Cardiac fibroblast (primary cell): ENCODE measurements at regions not wholly inside any gene's neighbourhood (a gene's known extent, or its start where the extent isn't known, plus 50 kb on each side); places are given as distances from the start of the nearest gene placed in this dataset.

Experiments used
- DNase-seq, 2 donors: peaks; one replicate each; pipeline versions ENCODE4 v3.0.0 to v3.0.0-alpha.2; 2010; ENCODE audit warnings: low read depth in 2 of 2
- H3K4me3 ChIP-seq, 2 donors: replicated peaks in 1 of 2; 1 replicate in 1 of 2; 2 replicates in 1 of 2; pipeline ENCODE4 v1.5.1; 2011; ENCODE audit warnings: low read depth in 2 of 2, low read length in 2 of 2, mild to moderate bottlenecking in 2 of 2, moderate library complexity in 1 of 2
- TF ChIP-seq, protein P1 (sequence below): IDR thresholded peaks from one replicate; pipeline ENCODE4 v1.5.1; 2011; ENCODE audit warnings: low read depth, mild to moderate bottlenecking, low read length, inconsistent platforms

- H3K4me3 ChIP-seq = no peak overlapping the region
- TF ChIP-seq, protein P1, sequence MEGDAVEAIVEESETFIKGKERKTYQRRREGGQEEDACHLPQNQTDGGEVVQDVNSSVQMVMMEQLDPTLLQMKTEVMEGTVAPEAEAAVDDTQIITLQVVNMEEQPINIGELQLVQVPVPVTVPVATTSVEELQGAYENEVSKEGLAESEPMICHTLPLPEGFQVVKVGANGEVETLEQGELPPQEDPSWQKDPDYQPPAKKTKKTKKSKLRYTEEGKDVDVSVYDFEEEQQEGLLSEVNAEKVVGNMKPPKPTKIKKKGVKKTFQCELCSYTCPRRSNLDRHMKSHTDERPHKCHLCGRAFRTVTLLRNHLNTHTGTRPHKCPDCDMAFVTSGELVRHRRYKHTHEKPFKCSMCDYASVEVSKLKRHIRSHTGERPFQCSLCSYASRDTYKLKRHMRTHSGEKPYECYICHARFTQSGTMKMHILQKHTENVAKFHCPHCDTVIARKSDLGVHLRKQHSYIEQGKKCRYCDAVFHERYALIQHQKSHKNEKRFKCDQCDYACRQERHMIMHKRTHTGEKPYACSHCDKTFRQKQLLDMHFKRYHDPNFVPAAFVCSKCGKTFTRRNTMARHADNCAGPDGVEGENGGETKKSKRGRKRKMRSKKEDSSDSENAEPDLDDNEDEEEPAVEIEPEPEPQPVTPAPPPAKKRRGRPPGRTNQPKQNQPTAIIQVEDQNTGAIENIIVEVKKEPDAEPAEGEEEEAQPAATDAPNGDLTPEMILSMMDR = no peak
- DNase-seq = peak; percentile 44 to 62
These were observed 768.2 kb upstream of the ACVR2A start for GRCh38 chr2:147076634-147077033.

DNA sequence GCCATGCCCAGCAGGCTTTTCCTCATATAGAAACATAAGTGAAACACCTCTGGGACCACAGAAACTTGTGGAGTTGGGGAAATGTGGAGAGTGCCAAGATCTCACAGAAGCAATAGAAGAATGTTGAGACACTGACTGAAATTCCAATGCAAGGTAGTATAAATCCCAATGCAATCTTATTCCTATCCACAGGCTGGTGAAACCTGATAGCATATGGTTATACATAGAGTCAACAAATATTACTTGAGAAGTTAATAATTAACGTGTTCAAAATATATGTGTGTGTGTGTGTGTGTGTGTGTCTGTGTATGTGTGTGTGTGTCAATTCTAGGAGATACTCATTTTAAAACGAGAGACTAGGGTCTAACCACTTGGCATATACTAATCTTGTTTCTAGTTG is 776.8 kb upstream of the ACVR2A start:
- H3K4me3 ChIP-seq = no peak overlapping the region
- TF ChIP-seq, protein P1 = no peak
- DNase-seq = no peak

GRCh38 chr2:147067136-147067535 is 777.7 kb upstream of the ACVR2A start:
- no peak for DNase-seq
- H3K4me3 ChIP-seq = no peak overlapping the region
- TF ChIP-seq, protein P1 = no peak

GRCh38 chr2:147062073-147062472 is 782.8 kb upstream of the ACVR2A start:
- DNase-seq = no peak
- TF ChIP-seq, protein P1 = no peak

GRCh38 chr2:147061269-147061668 is 783.6 kb upstream of the ACVR2A start:
- TF ChIP-seq, protein P1 = no peak
- no peak overlapping the region for H3K4me3 ChIP-seq
- DNase-seq = no peak

More at GRCh38 chr2:147062073-147062472, 782.8 kb upstream of the ACVR2A start:
- no peak overlapping the region for H3K4me3 ChIP-seq

GRCh38 chr2:147057892-147058490 is 786.8 kb upstream of the ACVR2A start:
- no peak for DNase-seq
- TF ChIP-seq, protein P1 = no peak
- H3K4me3 ChIP-seq = no peak overlapping the region

DNA sequence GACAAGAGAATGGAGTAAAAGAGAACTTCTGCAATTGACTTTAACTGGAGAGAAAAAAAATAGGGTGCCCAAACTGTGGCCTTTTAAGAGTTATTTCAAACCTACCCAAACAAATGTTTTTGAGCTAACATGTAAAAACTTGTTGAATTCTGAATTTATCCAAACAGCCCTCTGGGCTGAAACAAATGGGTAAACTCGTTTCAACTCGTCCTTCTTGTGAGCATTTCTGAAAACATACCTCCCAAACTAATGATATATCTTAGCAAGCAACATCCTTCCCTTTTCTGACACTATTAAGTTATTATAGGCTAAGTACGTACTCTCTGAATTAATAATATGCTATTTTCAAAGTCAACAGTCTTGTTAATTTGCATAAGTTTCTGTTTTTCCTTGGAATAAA is 793.0 kb upstream of the ACVR2A start:
- H3K4me3 ChIP-seq = no peak overlapping the region
- DNase-seq = no peak
- TF ChIP-seq, protein P1 = no peak
